ENCODE measurements at regions not wholly inside any gene's neighbourhood (a gene's known extent, or its start where the extent isn't known, plus 50 kb on each side); places are given as distances from the start of the nearest gene placed in this dataset.

DNA sequence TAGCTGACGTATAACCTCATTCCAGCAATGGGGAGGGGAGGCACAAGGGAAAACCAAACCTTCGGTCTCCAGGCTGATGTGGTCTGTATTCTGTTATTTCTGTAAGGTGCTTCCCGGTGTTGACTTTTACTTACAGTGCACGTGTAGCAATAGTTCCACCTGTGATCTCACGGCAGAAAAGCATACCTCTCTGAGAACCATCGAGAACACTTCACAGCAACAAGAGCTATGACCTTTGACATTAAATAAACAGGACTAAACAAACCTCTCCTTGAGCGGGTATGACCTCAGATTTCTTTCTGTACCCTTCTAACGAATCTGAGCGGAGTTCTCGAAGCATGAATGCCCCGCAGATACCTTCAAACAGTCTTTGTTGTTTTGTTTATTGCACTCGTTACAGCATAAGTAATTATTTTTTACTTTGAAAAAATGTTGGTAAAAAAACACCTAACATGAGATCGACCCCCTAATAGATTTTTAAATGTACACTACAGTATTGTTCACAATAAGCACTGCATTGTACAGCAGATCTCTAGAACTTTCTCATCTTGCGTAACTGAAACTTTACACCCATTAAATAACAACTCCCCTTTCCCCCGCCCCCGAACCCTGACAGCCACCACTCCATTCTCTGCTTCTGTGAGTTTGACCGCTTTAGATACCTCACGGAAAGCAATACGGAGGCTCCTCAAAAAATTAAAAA lies 282.3 kb downstream of the GATA3 start:
- intact Hi-C loops (cut with DNase I), result no loop called here
- no peak overlapping the region for H3K4me3 ChIP-seq
- peaks cover 0 to 8% (median 4%) of the 10 kb centered on the region in 4 donors for H3K4me1 ChIP-seq
- H3K9me3 ChIP-seq, result no peaks in the 10 kb centered on the region
- no peaks in the 10 kb centered on the region for H3K36me3 ChIP-seq
- no peak for DNase-seq
- H3K27me3 ChIP-seq, result peaks cover 0 to 47% (median 0%) of the 10 kb centered on the region in 3 donors
- no peak for TF ChIP-seq EP300 (IDR thresholded peaks at IDR 0.05)
- TF ChIP-seq, protein P1, sequence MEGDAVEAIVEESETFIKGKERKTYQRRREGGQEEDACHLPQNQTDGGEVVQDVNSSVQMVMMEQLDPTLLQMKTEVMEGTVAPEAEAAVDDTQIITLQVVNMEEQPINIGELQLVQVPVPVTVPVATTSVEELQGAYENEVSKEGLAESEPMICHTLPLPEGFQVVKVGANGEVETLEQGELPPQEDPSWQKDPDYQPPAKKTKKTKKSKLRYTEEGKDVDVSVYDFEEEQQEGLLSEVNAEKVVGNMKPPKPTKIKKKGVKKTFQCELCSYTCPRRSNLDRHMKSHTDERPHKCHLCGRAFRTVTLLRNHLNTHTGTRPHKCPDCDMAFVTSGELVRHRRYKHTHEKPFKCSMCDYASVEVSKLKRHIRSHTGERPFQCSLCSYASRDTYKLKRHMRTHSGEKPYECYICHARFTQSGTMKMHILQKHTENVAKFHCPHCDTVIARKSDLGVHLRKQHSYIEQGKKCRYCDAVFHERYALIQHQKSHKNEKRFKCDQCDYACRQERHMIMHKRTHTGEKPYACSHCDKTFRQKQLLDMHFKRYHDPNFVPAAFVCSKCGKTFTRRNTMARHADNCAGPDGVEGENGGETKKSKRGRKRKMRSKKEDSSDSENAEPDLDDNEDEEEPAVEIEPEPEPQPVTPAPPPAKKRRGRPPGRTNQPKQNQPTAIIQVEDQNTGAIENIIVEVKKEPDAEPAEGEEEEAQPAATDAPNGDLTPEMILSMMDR (IDR thresholded peaks at IDR 0.05), result no peak
- no peak overlapping the region for H3K27ac ChIP-seq
- WGBS, 2 donors, result 26 to 60% methylated on average over 19 of the region's 19 CpGs

GRCh38 chr10:8337332-8337651 lies 282.8 kb downstream of the GATA3 start:
- TF ChIP-seq EP300 (IDR thresholded peaks at IDR 0.05), result no peak
- TF ChIP-seq POLR2A (IDR thresholded peaks at IDR 0.05), result no peak
- TF ChIP-seq, protein P1 (IDR thresholded peaks at IDR 0.05), result no peak
- no peak for TF ChIP-seq POLR2AphosphoS5 (IDR thresholded peaks at IDR 0.05)
- Histone ChIP-seq H3K4me3 (no peak overlapping the region), H3K4me1 (peaks cover 0 to 5% (median 2%) of the 10 kb centered on the region in 4 donors), H3K9me3 (no peaks in the 10 kb centered on the region), H3K36me3 (no peaks in the 10 kb centered on the region), H3K27me3 (peaks cover 0 to 43% (median 0%) of the 10 kb centered on the region in 3 donors), H3K27ac (no peak overlapping the region)
- 12 to 55% methylated on average over 5 of the region's 5 CpGs for WGBS, 2 donors
- no peak for DNase-seq
- intact Hi-C loops (cut with DNase I), result no loop called here

DNA sequence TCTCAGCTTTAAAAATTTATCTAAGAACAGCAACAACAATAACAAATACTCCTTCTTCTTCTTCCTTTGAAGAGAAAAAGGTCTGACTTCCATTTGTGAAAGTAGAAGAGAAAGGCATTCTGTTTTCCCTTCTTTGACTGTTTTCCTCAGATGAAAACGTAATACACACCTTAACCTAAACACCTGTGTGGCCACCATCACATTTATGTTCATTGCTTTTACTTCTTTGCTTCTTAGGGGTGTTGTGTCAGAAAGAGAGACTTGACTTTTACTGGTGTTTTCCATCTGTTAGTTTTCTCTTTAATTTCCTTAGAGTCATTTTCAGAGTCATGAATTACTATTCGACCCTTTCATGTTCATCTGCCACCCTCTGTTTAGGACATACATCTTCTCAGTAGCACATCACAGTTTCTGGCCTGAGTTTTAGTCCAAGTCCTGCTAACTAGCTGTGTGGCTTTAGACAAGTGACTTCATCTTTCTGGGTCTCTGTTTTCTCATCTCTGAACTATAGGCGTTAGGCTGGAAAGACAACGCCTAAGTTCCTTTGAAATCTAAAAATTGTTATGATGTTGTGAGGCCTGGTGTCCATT lies 283.8 kb downstream of the GATA3 start:
- DNase-seq, result no peak
- no peak overlapping the region for H3K4me3 ChIP-seq
- no peaks in the 10 kb centered on the region for H3K36me3 ChIP-seq
- intact Hi-C loops (cut with DNase I), result no loop called here
- H3K27ac ChIP-seq, result no peak overlapping the region
- WGBS, 2 donors, result 86 to 87% methylated on average over 4 of the region's 4 CpGs
- no peaks in the 10 kb centered on the region for H3K4me1 ChIP-seq
- H3K9me3 ChIP-seq, result no peaks in the 10 kb centered on the region
- TF ChIP-seq, protein P1 (IDR thresholded peaks at IDR 0.05), result no peak
- TF ChIP-seq POLR2A (IDR thresholded peaks at IDR 0.05), result no peak
- TF ChIP-seq EP300 (IDR thresholded peaks at IDR 0.05), result no peak
- TF ChIP-seq POLR2AphosphoS5 (IDR thresholded peaks at IDR 0.05), result no peak
- peaks cover 0 to 34% (median 0%) of the 10 kb centered on the region in 3 donors for H3K27me3 ChIP-seq

GRCh38 chr10:8344756-8345155 lies 290.3 kb downstream of the GATA3 start:
- WGBS, 2 donors, result 94 to 95% methylated on average over 1 of the region's 1 CpG
- intact Hi-C loops (cut with DNase I), result no loop called here
- Histone ChIP-seq H3K4me3 (no peak overlapping the region), H3K36me3 (no peaks in the 10 kb centered on the region), H3K27ac (no peak overlapping the region), H3K9me3 (no peaks in the 10 kb centered on the region), H3K27me3 (peaks cover 0 to 5% (median 0%) of the 10 kb centered on the region in 3 donors), H3K4me1 (no peaks in the 10 kb centered on the region)
- DNase-seq, result no peak
- TF ChIP-seq POLR2AphosphoS5 (IDR thresholded peaks at IDR 0.05) (no peak), POLR2A (IDR thresholded peaks at IDR 0.05) (no peak), EP300 (IDR thresholded peaks at IDR 0.05) (no peak)
- TF ChIP-seq, protein P1 (IDR thresholded peaks at IDR 0.05), result no peak
